GM12878 (cell line): ENCODE measurements at regions not wholly inside any gene's neighbourhood (a gene's known extent, or its start where the extent isn't known, plus 50 kb on each side); places are given as distances from the start of the nearest gene placed in this dataset.

Source experiments
- ATAC-seq: fragments of 200-7000 bp; cut with Tn5 transposase; 3 replicates; pipeline ENCODE4 v1.9.1; 2020; ENCODE audit warnings: mild to moderate bottlenecking, moderate library complexity
- BruUV-seq: library from RNA; stranded (reverse); fragments of 400-500 nt; replicated peaks from 2 replicates; lab custom pipeline; 2021; lab: Mats Ljungman, UMichigan
- CTCF ChIA-PET: fragments of 300-600 bp; sonication (Branson Sonifier 250); formaldehyde crosslinking; extraction: SDS; loops from one replicate; lab custom pipeline; 2021; ENCODE audit warnings: inconsistent platforms; lab: Yijun Ruan, JAX
- POLR2A ChIA-PET: fragments of 350-600 bp; formaldehyde crosslinking; extraction: SDS; loops from one replicate; lab custom pipeline; 2021; ENCODE audit warnings: inconsistent platforms; lab: Charles Lee
- RAD21 ChIA-PET: fragments of 300-600 bp; sonication (Branson Sonifier 250); formaldehyde crosslinking; loops from one replicate; lab custom pipeline; 2023; ENCODE audit warnings: antibody characterized with exemption; ENCODE audit not compliant: unreplicated experiment; lab: Charles Lee
- SMC1A ChIA-PET: fragments of 300-600 bp; sonication (Branson Sonifier 250); formaldehyde crosslinking; loops from one replicate; lab custom pipeline; 2023; ENCODE audit not compliant: unreplicated experiment, uncharacterized antibody; lab: Charles Lee
- DNase-seq: peaks from one replicate; pipeline ENCODE4 v3.0.0-alpha.2; 2011; ENCODE audit warnings: low read depth, low spot score
- FAIRE-seq: peaks from 3 replicates; lab custom pipeline; 2011; peaks lifted over from hg19 to GRCh38; lab: Jason Lieb, UNC
- H2AFZ ChIP-seq: 2 replicates; pipeline ENCODE4 v1.6.0; 2011; ENCODE audit warnings: low read depth, low read length, control low read depth; ENCODE audit not compliant: control insufficient read depth
- H3K27ac ChIP-seq: 2 replicates; pipeline ENCODE4 v1.5.1; 2011; ENCODE audit warnings: control low read depth; ENCODE audit not compliant: control insufficient read depth, insufficient read depth
- H3K27me3 ChIP-seq, 2 experiments: replicated peaks in 1 of 2; 2 replicates each; pipeline versions ENCODE4 v1.6.0 to v1.6.1; 2011; ENCODE audit warnings: low read length in 1 of 2; ENCODE audit not compliant: control insufficient read depth in 2 of 2, insufficient read depth in 2 of 2
- H3K36me3 ChIP-seq, 2 experiments: 2 replicates each; pipeline ENCODE4 v1.5.1; 2011; ENCODE audit warnings: low read length in 1 of 2; ENCODE audit not compliant: control insufficient read depth in 2 of 2, insufficient read depth in 2 of 2
- H3K4me1 ChIP-seq: 2 replicates; pipeline ENCODE4 v1.6.1; 2011; ENCODE audit warnings: mild to moderate bottlenecking, low read length, moderate library complexity, mixed read lengths; ENCODE audit not compliant: control insufficient read depth, insufficient read depth
- H3K4me2 ChIP-seq: 2 replicates; pipeline ENCODE4 v1.6.0; 2011; ENCODE audit warnings: control low read depth; ENCODE audit not compliant: control insufficient read depth, insufficient read depth
- H3K4me3 ChIP-seq: fragments of 200-600 bp; sonication (generic); 2 replicates; pipeline ENCODE4 v1.5.1; 2016
- H3K79me2 ChIP-seq: 2 replicates; pipeline ENCODE4 v1.6.0; 2011; ENCODE audit warnings: low read length; ENCODE audit not compliant: control insufficient read depth, insufficient read depth
- H3K9ac ChIP-seq: 2 replicates; pipeline ENCODE4 v1.8.0; 2011; ENCODE audit warnings: low read length, control low read depth, mixed read lengths; ENCODE audit not compliant: control insufficient read depth, insufficient read depth
- H3K9me3 ChIP-seq: replicated peaks from 3 replicates; pipeline ENCODE4 v1.5.1; 2011; ENCODE audit warnings: mild to moderate bottlenecking, low read length; ENCODE audit not compliant: control insufficient read depth, insufficient read depth
- H4K20me1 ChIP-seq: 2 replicates; pipeline ENCODE4 v1.6.0; 2011; ENCODE audit not compliant: control insufficient read depth, insufficient read depth
- CBX5 ChIP-seq: sonication (generic); IDR thresholded peaks from 2 replicates; pipeline ENCODE4 v1.6.1; 2016; ENCODE audit warnings: low read depth, moderate library complexity, mild to moderate bottlenecking, inconsistent platforms
- CREB1 ChIP-seq: IDR thresholded peaks from 2 replicates; pipeline ENCODE4 v1.6.1; 2012; ENCODE audit warnings: low read depth, mild to moderate bottlenecking, inconsistent platforms
- ETV6 ChIP-seq, 2 experiments: fragments of 450-650 bp in 1 of 2; IDR thresholded peaks in 1 of 2; conservative IDR thresholded peaks in 1 of 2; 2 replicates each; pipeline ENCODE4 v1.6.1; 2014; ENCODE audit warnings: antibody characterized with exemption in 1 of 2, borderline replicate concordance in 1 of 2, low read depth in 1 of 2, mild to moderate bottlenecking in 1 of 2, moderate library complexity in 1 of 2
- KAT2A ChIP-seq: conservative IDR thresholded peaks from 2 replicates; pipeline ENCODE4 v1.6.1; 2011; ENCODE audit warnings: low read depth, low read length; ENCODE audit not compliant: control insufficient read depth
- NBN ChIP-seq: fragments of 450-650 bp; IDR thresholded peaks from 2 replicates; pipeline ENCODE4 v1.6.1; 2016
- NR2C1 ChIP-seq: fragments of 450-650 bp; IDR thresholded peaks from 2 replicates; pipeline ENCODE4 v1.6.1; 2017; ENCODE audit warnings: antibody characterized with exemption, mild to moderate bottlenecking, moderate library complexity
- POU2F2 ChIP-seq: IDR thresholded peaks from 3 replicates; pipeline ENCODE4 v1.6.1; 2011; ENCODE audit warnings: low read depth, mild to moderate bottlenecking, low read length, borderline replicate concordance
- RBBP5 ChIP-seq: fragments of 200-600 bp; sonication (generic); conservative IDR thresholded peaks from 2 replicates; pipeline ENCODE4 v1.6.1; 2016
- RCOR1 ChIP-seq: conservative IDR thresholded peaks from 2 replicates; pipeline ENCODE4 v1.6.1; 2012; ENCODE audit warnings: low read depth, low read length, improper control_type of control experiment
- RUNX3 ChIP-seq: IDR thresholded peaks from 2 replicates; pipeline ENCODE4 v1.6.1; 2012; ENCODE audit warnings: low read length, inconsistent platforms
- SMAD1 ChIP-seq: fragments of 450-650 bp; IDR thresholded peaks from 2 replicates; pipeline ENCODE4 v1.6.1; 2018; ENCODE audit warnings: mild to moderate bottlenecking, low read depth; ENCODE audit not compliant: partially characterized antibody
- SUPT20H ChIP-seq: IDR thresholded peaks from 2 replicates; pipeline ENCODE4 v1.6.1; 2011; ENCODE audit warnings: low read depth, mild to moderate bottlenecking, low read length, moderate library complexity, borderline replicate concordance; ENCODE audit not compliant: control insufficient read depth
- WGBS: methylation state at CpG from one replicate; pipeline ENCODE4 v1.1.6; 2016; ENCODE audit warnings: low lambda C conversion rate; ENCODE audit not compliant: insufficient replicate concordance, insufficient coverage; ENCODE audit errors: missing lambda C conversion rate; 5-methylcytosine and 5-hydroxymethylcytosine counted together
- in situ Hi-C: fragments of 300-500 bp; cut with MboI; formaldehyde crosslinking; loops from 9 replicates; pipeline ENCODE4 v1.14.3; 2018; ENCODE audit warnings: mixed read lengths
- intact Hi-C: fragments of 100-400 bp; cut with micrococcal nuclease; formaldehyde crosslinking; loops from one replicate; pipeline ENCODE4 v1.14.2; 2022; ENCODE audit not compliant: unreplicated experiment
- TF ChIP-seq, protein P1 (sequence below): fragments of 450-650 bp; IDR thresholded peaks from 2 replicates; pipeline ENCODE4 v1.6.1; 2014; ENCODE audit warnings: mild to moderate bottlenecking
- TF ChIP-seq, protein P2 (sequence below): fragments of 450-650 bp; IDR thresholded peaks from 2 replicates; pipeline ENCODE4 v1.6.1; 2016; ENCODE audit warnings: mild to moderate bottlenecking
- TF ChIP-seq, protein P3 (sequence below): IDR thresholded peaks from 2 replicates; pipeline ENCODE4 v1.6.1; 2011; ENCODE audit warnings: low read depth, low read length, improper control_type of control experiment, borderline replicate concordance

DNA sequence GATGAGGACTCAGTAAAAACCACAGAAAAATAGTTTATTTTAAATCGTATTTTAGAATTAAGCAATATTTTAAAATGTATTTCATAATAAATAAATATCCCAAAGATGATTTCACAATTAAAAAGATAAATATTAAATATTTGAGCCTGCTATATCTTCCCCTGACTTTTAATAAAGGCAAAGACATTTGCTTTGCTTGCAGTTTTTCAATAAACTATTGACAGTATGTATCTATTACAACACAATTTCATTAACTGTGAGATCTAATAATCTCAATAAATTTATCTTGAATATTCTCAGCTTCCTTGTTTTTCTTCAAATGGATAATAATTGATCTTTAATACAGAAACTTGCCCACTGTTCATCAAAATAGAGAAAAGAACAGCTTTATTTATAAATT, 186.2 kb upstream of the TARS1 start:
- POLR2A ChIA-PET, result no interaction called here
- H3K9ac ChIP-seq, result no peak overlapping the region
- no peak for FAIRE-seq
- intact Hi-C loops, result no loop called here
- no peak for ATAC-seq
- SMC1A ChIA-PET, result interaction anchor here (1.1 kb wide), 1 partner anchor 39 kb away, joined by 3 read pairs; no protein-coding TSS in a partner anchor
- no peaks in the 10 kb centered on the region for H3K36me3 ChIP-seq
- H3K9me3 ChIP-seq, result no peaks in the 10 kb centered on the region
- no peak for TF ChIP-seq SMAD1
- TF ChIP-seq, protein P1, sequence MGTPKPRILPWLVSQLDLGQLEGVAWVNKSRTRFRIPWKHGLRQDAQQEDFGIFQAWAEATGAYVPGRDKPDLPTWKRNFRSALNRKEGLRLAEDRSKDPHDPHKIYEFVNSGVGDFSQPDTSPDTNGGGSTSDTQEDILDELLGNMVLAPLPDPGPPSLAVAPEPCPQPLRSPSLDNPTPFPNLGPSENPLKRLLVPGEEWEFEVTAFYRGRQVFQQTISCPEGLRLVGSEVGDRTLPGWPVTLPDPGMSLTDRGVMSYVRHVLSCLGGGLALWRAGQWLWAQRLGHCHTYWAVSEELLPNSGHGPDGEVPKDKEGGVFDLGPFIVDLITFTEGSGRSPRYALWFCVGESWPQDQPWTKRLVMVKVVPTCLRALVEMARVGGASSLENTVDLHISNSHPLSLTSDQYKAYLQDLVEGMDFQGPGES, result no peak
- no peak for TF ChIP-seq NBN
- TF ChIP-seq CREB1, result no peak
- TF ChIP-seq, protein P2, sequence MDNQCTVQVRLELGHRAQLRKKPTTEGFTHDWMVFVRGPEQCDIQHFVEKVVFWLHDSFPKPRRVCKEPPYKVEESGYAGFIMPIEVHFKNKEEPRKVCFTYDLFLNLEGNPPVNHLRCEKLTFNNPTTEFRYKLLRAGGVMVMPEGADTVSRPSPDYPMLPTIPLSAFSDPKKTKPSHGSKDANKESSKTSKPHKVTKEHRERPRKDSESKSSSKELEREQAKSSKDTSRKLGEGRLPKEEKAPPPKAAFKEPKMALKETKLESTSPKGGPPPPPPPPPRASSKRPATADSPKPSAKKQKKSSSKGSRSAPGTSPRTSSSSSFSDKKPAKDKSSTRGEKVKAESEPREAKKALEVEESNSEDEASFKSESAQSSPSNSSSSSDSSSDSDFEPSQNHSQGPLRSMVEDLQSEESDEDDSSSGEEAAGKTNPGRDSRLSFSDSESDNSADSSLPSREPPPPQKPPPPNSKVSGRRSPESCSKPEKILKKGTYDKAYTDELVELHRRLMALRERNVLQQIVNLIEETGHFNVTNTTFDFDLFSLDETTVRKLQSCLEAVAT, result no peak
- TF ChIP-seq, protein P3, sequence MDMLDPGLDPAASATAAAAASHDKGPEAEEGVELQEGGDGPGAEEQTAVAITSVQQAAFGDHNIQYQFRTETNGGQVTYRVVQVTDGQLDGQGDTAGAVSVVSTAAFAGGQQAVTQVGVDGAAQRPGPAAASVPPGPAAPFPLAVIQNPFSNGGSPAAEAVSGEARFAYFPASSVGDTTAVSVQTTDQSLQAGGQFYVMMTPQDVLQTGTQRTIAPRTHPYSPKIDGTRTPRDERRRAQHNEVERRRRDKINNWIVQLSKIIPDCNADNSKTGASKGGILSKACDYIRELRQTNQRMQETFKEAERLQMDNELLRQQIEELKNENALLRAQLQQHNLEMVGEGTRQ, result no peak
- no peak for TF ChIP-seq CBX5
- no peak for TF ChIP-seq RBBP5
- no peak for TF ChIP-seq RCOR1
- TF ChIP-seq SUPT20H, result no peak
- no peak for TF ChIP-seq NR2C1
- TF ChIP-seq ETV6 (conservative IDR thresholded peaks at IDR 0.05 in 1 of 2, IDR thresholded peaks at IDR 0.05 in 1 of 2; ENCODE audit: borderline replicate concordance in 1 of 2, low read depth in 1 of 2), result no peak
- TF ChIP-seq RUNX3, result no peak
- no peak for TF ChIP-seq POU2F2
- no peak for TF ChIP-seq KAT2A
- H3K4me1 ChIP-seq, result no peaks in the 10 kb centered on the region
- no peaks in the 10 kb centered on the region for H3K27me3 ChIP-seq
- H3K27ac ChIP-seq, result no peak overlapping the region
- H3K4me3 ChIP-seq, result no peak overlapping the region
- CTCF ChIA-PET, result no interaction called here
- no TSS peak for BruUV-seq
- no peaks in the 10 kb centered on the region for H4K20me1 ChIP-seq
- no peak overlapping the region for H3K4me2 ChIP-seq
- H2AFZ ChIP-seq, result no peak overlapping the region
- RAD21 ChIA-PET, result no interaction called here
- no peaks in the 10 kb centered on the region for H3K79me2 ChIP-seq
- no peak for DNase-seq
- WGBS, result 36% methylated on average over 1 of the region's 1 CpG
- in situ Hi-C loops, result no loop called here
